Fibroblast of peridontal ligament (primary cell): ENCODE measurements at regions not wholly inside any gene's neighbourhood (a gene's known extent, or its start where the extent isn't known, plus 50 kb on each side); places are given as distances from the start of the nearest gene placed in this dataset.

Source experiments
- DNase-seq: peaks from one replicate; pipeline ENCODE4 v3.0.0-alpha.2; 2010; ENCODE audit errors: extremely low read depth

DNA sequence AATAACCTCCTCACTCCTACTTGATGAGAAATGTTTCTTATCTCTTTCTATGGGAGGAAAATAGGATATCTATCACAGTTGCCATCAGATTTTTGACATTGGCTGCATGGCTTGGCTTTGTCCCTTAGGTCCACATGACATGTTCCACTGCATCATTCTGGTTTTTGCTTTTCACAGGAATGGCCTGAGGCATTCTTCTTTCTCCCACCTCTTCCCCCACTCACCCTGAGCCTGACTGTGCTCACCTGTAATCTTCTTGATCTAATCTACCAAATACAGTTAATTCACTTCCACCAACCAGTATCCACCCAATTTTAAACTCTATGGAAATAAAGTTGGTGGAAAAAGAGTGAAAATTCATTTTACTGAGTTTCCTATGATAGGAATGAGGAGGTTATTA is 763.5 kb upstream of the CELF4 start:
- no peak for DNase-seq

DNA sequence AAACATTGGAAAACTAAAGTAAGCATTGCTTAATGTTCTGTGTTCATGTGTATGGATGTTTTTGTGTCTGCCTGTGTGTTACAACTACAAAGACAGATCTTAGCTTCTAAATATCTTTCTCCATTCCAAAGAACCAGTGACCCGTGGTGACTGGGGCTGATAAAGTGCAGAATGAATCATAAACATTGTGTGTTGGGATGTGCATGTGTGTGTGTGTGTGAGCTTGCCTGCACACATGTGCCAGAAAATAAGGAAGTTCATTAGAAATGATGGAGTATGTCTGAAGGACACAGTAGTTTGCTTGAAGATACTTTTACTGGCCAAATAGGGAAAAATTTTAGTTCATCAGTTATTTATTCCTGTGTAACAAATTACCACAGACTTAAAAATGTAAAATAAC is 756.6 kb upstream of the CELF4 start:
- DNase-seq = no peak

DNA sequence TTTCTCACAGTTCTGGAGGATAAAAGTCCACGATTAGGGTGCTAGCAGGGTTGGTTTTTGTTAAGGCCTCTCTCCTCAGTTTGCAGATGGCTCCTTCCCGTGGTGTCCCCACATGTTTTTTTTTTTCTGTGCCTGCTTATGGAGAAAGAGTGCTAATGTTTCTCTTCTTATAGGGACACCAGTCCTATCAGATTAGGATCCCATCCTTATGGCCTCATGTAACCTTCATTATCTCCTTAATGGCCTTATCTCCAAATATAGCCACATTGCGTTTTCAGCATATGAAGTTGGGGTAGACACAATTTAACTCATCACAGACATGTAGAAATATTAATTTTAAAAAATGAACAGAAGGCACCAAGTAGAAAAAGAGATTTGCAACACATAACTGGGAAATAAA is 755.7 kb upstream of the CELF4 start:
- DNase-seq = no peak

DNA sequence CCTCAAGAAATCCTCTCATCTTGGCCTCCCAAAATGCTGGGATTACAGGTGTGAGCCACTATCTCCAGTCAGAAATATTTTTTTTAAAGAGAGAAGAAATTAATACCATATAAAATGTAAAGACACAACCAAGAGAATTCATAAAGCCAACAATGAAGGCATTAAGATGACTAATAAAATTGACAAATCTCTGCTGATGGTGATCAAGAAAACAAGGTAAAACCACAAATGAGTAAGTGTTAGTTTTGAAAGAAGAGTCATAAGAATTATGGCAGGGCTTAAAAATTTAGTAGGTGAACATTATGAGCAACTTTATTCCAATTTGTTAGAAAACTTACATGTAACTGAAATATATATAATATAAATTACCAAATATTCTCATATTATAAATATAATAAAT is 752.8 kb upstream of the CELF4 start:
- DNase-seq = no peak

DNA sequence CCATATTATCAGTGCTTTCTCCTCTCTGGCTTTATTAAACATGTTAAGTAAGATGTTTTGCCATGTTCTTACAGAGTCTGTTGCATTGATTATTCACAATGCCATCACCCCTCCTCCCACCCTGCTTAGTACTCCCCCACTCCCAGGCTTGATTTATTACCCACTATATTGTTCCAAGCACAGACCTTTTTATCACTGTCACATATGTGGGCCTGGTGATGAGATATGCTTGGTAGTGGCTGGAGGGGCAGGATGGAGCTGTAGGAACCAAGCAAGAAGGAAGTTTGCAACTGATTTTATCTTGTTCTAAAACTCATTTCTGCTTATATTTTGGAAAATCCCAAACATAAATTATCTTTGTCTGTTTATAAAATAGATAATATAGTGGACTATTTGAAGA is 748.2 kb upstream of the CELF4 start:
- DNase-seq = no peak

DNA sequence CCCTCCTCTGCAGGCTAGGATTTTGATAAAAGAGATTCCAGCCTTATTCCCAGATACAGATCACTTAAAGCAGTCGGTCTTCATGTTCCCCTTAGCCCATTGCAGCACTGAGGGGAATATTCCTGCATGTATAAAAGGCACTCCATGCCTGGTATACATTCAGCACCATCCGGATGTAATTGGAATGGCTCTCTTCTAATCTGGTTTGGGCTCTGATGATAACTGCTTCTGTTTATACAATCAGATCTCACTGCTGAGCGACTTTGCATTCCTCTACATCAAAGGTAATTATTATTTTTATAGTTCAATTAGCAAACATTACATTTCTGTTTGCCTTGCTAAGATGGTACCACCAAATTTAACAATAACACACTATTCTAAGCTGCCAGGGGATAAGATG is 746.9 kb upstream of the CELF4 start:
- no peak for DNase-seq

DNA sequence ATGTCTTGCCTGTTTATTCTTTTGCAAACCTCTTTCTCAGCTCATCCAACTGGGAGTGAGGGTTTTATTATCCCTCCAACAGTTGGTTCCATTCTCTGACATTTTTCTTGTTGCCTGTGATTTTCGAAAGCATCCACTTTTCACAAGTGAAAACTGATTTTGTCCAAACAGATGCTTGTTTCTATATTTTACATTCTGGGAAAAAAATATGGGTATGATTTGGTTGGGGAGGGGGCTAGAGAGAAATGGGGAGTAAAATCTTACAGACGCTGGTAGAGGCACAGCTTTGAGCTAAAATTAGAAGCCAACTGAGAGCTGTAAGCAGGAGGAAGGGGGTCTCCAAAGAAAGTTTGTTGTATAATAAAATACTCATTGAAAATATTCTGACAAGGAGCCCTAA is 745.3 kb upstream of the CELF4 start:
- DNase-seq = no peak

DNA sequence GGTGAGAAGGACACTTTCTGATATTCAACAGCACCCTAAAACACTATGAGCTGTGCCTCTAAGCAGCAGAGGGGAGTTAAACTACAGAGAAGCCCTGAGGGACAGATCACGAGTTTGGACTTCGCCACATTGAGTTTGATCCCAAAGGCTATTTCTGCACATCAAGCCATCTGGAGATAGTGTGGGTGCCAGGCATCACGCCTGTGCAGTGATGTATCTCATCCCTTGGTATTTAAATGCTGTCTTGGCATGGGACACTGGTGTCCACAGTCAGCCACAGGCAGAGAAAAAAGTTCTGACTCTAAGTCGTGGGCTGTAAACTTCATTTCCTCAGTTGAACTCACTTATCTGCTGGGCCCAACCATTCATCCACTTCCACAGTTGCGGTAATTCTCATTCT is 742.3 kb upstream of the CELF4 start:
- no peak for DNase-seq

DNA sequence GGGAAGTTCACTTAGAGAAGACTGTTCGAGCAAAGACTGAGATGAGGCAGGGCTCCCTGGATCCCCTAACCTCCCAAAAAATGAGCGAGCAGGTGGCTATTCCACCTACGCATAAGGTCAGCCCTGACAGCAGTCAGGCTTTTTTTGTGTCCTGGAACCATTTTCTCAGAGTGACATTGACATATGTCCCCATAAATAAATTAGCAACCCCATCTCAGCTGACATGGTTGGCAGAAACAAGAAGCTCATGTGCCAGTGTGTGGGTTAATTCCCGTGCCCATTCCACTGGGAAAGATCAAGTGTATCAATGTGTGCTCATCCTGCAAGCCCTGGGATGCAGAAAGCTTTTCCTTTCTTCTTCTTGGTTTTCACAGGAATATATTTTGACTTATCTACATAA is 740.4 kb upstream of the CELF4 start:
- DNase-seq = no peak

DNA sequence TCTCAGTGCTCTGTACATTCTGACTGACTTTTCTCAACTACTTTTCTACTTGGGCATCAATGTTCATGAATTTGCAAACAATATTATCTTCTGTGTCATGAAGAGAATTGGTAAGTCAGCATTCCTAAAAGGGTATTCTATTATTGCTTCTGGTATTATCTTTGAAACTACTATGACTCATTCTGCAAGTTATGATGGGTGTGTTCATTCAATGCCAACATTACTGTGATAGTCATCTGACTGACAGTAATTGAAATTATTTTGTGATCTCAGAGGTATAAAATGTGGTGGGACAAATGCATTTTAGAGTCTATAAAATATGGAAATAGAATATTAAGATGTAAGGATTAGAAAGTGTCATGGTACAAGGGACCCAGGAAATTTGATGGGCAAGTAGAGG is 736.0 kb upstream of the CELF4 start:
- DNase-seq = no peak

DNA sequence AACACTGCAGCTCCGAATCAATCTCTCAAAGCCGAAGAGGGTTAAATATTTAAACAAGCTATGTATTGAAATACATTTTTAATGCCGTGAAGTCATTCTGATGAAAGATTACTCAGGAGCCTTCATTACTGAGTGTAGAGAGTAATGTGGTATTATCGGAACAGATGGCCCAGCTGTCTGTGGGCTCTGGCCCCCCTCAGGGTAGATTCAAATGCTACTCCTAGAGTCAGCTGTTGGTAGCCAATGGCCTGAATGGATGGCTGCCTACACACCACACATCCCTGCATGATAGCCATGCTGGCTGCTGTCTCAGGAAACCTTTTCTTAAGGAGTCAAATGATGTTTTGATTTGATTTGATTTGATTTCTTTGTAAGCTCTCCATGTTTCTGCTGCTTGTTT is 732.3 kb upstream of the CELF4 start:
- no peak for DNase-seq

DNA sequence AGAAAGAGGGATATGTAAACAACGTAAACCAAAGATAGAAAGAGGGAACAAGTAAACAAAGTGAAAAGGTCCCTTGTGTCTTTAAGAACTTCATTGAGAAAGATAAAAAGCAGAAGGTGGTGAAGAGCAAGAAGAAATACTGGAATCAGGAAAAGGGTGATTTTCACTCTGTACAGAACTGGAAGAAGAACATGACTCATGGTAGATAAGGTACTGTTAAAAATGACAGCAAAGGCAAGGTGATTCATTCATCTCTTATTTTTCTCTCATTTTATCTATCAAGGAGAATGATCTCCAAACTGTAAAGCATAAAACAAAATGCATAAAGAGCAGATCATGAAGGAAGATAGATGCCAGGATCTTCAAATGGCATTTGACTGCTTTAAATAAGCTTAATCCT is 724.6 kb upstream of the CELF4 start:
- no peak for DNase-seq

DNA sequence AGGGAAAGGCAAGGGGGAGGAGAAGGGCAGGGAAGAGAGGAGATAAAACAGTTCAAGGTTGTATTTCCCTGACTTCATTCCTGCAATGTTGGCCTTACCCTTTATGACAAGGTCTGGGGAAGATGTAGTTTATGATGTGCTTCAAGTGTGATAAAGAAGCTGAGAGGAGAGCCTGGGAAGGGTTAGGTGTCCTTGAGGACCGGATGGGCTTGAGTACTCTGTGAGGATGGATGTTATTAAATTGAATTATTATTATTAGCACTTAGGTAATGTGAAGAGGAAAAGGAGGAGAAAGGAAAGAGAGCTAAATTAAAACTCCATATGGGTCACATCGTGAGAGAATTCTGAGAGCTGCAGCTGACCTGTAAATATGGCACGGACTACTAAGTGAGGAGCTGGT is 719.4 kb upstream of the CELF4 start:
- DNase-seq = no peak

DNA sequence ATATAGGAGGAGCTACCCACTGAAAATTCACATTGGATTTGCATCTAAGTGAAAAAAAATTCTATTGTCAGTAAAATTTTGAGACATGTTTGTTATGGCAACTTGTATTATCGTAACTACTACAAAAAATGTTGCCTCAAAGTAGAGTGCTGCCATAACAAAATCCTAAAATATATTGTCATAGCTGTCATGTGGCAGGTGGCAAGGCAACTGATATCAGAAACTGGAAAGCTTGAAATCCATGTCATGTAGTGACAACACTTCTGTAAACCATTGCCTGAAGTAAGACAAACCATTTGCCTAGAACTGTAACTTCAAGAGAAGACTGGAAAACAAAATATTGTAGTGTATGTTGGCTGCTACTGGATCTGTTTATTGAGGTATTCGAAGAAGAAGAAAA is 697.5 kb upstream of the CELF4 start:
- no peak for DNase-seq

DNA sequence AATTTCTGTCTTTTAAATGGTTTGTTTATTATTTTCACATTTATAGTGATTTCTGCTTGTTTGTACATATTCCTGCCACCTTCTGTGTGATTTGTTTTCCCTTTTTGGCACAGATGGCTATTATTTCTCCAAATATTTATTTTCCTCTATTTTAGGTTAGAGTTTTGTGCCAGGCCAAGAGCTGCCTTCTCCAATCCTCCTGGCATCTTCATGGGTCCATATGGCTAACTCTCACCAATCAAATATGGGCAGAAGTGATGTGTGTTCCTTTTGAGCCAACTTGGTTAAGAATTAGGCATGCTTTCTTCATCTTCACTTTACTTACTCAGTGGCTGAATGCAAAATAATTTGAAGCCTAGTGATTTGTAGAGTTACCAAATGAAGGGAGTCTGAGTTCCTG is 697.1 kb upstream of the CELF4 start:
- DNase-seq = no peak

DNA sequence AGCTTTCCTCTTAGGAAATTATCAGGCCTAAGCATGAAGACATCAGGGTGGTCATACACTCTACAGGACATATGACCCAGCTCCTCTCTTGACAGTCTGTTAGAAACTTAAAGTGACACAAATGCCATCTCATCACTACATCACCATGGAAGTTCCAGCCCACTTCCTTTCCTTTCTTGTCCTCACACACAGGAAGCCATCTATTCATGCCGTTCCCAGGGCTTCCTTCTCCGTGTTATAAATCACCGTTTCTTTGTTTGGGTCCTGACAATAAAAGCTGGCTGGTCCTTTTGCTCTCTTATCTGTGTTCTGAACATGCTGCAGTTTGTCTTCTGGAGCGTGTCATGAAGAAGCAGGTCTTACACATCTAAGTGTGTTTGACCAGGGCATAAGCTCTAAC is 692.1 kb upstream of the CELF4 start:
- DNase-seq = no peak

DNA sequence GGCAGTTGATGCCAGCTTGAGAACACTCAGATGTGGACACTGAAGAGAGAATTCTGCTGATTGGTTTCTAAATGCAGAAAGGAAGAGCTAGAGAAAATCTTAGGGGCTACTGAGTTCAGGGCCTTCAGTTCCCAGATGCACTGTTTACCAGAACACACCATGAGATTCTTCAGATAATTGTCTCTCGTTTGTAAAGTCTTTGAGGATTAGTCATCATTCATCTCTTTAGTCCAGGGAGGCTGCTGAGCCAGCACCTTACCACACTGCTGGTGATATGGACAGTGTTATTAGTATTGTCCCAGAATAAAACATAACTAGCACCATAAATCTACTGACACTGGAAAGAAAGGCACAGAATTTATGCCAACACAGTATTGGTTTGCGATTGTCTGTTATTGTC is 690.8 kb upstream of the CELF4 start:
- no peak for DNase-seq

DNA sequence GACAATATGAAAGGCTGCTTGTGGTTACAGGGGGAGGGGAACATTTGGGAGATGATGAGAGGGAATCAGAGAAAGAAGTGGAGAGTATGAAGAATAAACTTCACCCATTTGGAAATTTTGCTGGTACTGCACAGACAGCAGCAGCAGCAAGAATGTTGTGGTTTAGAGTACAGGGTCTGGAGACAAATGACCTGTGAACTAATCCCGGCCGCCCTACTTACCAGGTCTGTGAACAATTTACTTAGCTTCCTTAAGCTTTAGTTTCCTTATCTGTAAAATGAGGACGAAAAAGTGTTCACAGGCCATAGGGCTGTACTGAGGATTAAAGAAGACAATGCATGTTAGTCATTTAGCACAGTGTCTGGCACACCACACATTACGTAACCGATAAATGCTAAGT is 685.4 kb upstream of the CELF4 start:
- DNase-seq = no peak

DNA sequence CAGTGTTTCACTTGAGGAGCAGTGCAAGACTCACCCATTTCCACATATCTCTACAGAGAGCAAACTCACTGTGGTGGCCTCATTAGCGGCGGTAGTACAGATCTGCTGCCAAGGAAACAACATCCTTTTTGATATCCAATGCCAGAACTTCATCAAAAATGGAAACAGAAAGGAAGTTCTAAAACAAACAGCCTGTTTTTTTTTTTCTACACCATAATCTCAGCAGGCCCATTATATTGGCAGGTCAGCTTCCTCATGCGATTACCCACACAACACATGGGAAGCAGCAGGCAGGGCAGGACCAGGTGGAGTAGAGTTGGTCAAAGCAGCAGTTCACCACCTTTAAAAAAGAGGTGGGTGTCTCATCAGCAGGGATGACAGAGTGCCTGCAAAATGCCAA is 678.9 kb upstream of the CELF4 start:
- no peak for DNase-seq

DNA sequence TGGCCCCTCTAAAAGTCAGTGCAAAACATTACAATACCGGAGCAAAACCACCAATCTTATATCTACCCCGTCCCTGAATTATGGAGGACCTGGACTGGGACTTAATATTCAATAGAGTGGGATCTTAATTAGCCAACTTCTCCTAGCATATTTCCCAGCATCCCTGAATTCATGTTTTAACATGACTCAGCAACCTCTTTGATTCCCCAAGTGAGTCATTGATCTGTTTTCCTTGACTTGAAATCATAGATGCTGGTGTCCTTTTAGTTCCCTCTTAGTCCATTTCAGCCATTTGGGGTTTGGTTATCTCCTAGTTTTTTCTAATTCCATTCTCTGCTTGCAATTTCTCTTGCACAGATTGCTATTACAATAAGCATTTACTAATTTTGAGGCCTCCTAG is 677.7 kb upstream of the CELF4 start:
- DNase-seq = no peak

DNA sequence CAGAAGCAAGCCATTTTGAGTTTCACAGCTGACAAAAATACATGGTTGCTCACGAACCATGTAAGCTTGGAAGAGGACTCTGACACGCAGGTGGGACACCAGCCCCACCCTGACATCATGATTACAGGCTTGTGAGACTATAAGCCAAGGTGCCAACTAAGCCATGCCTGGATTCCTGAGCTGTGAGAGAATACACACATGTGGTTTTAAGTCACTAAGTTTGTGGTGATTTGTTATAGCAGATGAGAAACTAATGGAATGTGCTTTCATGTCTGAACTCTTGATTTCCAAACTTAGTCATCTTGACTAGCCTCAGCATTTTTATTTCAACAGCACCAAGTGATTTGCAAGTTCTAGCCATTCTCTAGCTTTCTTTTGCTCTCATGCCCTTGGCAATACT is 676.1 kb upstream of the CELF4 start:
- DNase-seq = no peak

DNA sequence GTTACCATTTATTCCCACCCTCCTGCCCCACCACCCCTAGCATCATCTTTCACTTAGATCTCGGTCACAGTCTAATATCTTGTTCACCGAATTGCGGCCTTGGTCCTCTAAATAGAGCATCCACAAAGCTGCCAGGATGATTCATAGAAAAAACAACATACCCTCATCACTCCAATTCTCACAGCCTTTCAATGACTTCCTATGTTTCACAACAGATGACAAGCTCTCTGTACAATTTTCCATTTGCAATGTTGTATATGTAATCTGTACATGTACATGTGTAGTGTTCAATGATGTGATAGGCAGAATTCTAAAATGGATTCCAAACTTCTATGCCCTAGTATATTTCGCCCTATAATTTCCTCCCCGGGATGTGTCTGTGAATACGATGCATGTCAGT is 675.6 kb upstream of the CELF4 start:
- DNase-seq = no peak

DNA sequence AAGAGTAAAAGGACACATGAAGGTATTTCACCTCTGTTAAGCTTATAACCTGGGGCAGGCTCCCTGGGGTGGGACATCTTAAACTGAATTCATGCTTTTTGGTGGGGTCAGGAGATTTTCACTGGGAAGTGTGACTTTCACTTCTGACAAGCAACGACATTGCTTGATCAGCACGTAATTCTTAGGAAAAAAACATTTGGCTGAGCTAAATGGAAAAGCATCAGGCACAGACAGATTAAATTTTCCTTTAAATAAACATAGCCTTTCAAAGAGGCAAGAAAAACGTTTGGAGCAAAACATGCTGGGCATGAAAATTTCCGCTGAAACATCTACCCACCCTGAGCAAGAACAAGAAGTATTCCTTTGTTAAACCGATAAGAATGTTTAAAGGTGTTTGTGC is 674.0 kb upstream of the CELF4 start:
- no peak for DNase-seq

DNA sequence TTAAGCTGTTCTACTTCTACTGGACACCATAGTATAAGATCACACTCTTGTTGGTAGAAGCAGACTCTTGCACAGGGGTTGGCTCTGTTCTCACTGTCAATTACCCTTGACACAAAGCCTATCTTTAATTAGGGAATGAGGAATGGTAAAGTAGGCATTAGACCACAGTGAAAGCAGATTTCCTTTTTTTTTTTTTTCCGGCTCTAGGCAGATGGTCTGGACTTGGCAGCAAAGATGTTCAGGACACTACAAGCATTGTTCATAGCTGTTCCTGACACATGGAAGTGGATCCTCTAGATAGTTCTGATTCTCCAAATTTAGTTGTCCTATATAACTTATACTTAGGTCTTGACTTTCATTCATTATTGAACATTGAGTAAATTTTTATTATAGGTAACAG is 672.2 kb upstream of the CELF4 start:
- no peak for DNase-seq

DNA sequence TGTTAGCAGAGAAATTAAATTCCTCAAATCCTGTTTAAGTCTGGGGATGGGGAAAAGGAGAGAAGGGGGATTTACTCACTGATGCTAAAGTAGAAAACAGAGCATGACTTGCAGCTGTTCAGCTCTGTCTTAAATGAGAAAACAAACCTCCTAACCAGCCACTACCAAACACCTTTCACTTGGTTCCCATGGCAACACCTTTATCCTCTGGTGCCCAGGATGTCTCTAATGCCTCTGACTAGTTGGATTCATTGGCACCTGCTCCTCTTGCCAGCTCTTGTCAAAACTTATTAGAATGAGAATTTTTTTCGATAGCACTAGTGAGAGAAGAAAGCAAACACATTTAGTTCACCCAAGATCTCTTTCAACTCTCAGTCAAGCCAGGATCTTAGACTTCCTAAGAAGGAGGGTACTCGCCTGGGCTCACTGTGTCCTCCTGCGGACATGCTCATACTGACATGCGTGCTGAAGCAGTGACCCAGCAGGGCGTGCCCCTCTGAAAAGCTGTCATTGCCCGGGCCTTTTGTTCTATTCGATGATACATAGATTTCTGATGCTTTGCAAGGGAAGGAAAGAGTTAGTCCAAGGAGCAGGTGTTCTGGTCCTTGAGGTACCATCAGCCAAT is 656.0 kb upstream of the CELF4 start:
- no peak for DNase-seq
